PC-9 (cell line): ENCODE measurements at regions not wholly inside any gene's neighbourhood (a gene's known extent, or its start where the extent isn't known, plus 50 kb on each side); places are given as distances from the start of the nearest gene placed in this dataset.
"Not testable (repeated sequence)": the region's sequence is repeated elsewhere in the genome, so short reads cannot be mapped to it uniquely, and the experiment has no call there.

ENCODE experiments used
- BruUV-seq: library from RNA; stranded (reverse); fragments of 400-500 nt; replicated peaks from 2 replicates; lab custom pipeline; 2021; lab: Mats Ljungman, UMichigan
- CTCF ChIA-PET: fragments of 300-600 bp; sonication (Branson Sonifier 250); formaldehyde crosslinking; loops from one replicate; lab custom pipeline; 2022; ENCODE audit warnings: antibody characterized with exemption; lab: Charles Lee
- POLR2A ChIA-PET: fragments of 300-600 bp; sonication (Branson Sonifier 250); formaldehyde crosslinking; loops from one replicate; lab custom pipeline; 2022; ENCODE audit warnings: antibody characterized with exemption; ENCODE audit not compliant: unreplicated experiment; lab: Charles Lee
- DNase-seq, 2 experiments: peaks; one replicate each; pipeline versions ENCODE4 v3.0.0 to v3.0.0-alpha.2; 2015 to 2022; ENCODE audit warnings: mixed read lengths in 1 of 2
- H2AFZ ChIP-seq: fragments of 200-600 bp; sonication (generic); 2 replicates; pipeline ENCODE4 v1.8.1; 2017; ENCODE audit warnings: antibody characterized with exemption
- H3F3A ChIP-seq: fragments of 200-600 bp; sonication (generic); 2 replicates; pipeline ENCODE4 v1.8.1; 2017; ENCODE audit warnings: antibody characterized with exemption, mild to moderate bottlenecking, low read depth; ENCODE audit not compliant: insufficient read depth
- H3K27ac ChIP-seq: fragments of 200-600 bp; sonication (generic); 2 replicates; pipeline ENCODE4 v1.6.1; 2016; ENCODE audit warnings: mixed run types
- H3K27me3 ChIP-seq: fragments of 200-600 bp; sonication (generic); 2 replicates; pipeline ENCODE4 v1.6.1; 2016; ENCODE audit warnings: low read depth, mixed run types; ENCODE audit not compliant: insufficient read depth
- H3K36me3 ChIP-seq: fragments of 200-600 bp; sonication (generic); 2 replicates; pipeline ENCODE4 v1.6.1; 2016; ENCODE audit warnings: low read depth, mixed run types
- H3K4me1 ChIP-seq: fragments of 200-600 bp; sonication (generic); replicated peaks from 2 replicates; pipeline ENCODE4 v1.6.1; 2016; ENCODE audit warnings: mixed run types; ENCODE audit not compliant: insufficient read depth
- H3K4me2 ChIP-seq: fragments of 200-600 bp; sonication (generic); 2 replicates; pipeline ENCODE4 v1.6.1; 2017; ENCODE audit warnings: mixed run types
- H3K4me3 ChIP-seq: fragments of 200-600 bp; sonication (generic); 2 replicates; pipeline ENCODE4 v1.6.1; 2016; ENCODE audit warnings: mixed run types
- H3K79me2 ChIP-seq: fragments of 200-600 bp; sonication (generic); 2 replicates; pipeline ENCODE4 v1.6.1; 2017; ENCODE audit warnings: low read depth, mixed run types
- H3K9me2 ChIP-seq: fragments of 200-600 bp; sonication (generic); 2 replicates; pipeline ENCODE4 v1.8.1; 2017; ENCODE audit warnings: mild to moderate bottlenecking; ENCODE audit not compliant: insufficient read depth
- H3K9me3 ChIP-seq: fragments of 200-600 bp; sonication (generic); 2 replicates; pipeline ENCODE4 v1.8.1; 2016; ENCODE audit warnings: low read depth; ENCODE audit not compliant: insufficient read depth
- H4K20me1 ChIP-seq: fragments of 200-600 bp; sonication (generic); 2 replicates; pipeline ENCODE4 v1.8.1; 2017; ENCODE audit not compliant: insufficient read depth
- CTCF ChIP-seq: fragments of 200-600 bp; sonication (generic); conservative IDR thresholded peaks from 2 replicates; pipeline ENCODE4 v1.6.1; 2017; ENCODE audit warnings: mixed run types, antibody characterized with exemption, mild to moderate bottlenecking, moderate library complexity
- EZH2 ChIP-seq: fragments of 200-600 bp; sonication (generic); IDR thresholded peaks from 2 replicates; pipeline ENCODE4 v1.8.0; 2017; ENCODE audit warnings: antibody characterized with exemption, low read depth
- intact Hi-C: fragments of 100-400 bp; cut with micrococcal nuclease; formaldehyde crosslinking; loops from one replicate; pipeline ENCODE4 v1.10.0; 2022; ENCODE audit not compliant: unreplicated experiment

- Histone ChIP-seq H3K4me2 (no peak overlapping the region), H3K27ac (no peak overlapping the region), H3K27me3 (peaks cover 3% of the 10 kb centered on the region; the same call in 1 of the 2 replicates), H3K4me1 (no peaks in the 10 kb centered on the region), H3K9me3 (no peaks in the 10 kb centered on the region), H3F3A (no peaks in the 10 kb centered on the region), H3K79me2 (no peaks in the 10 kb centered on the region), H3K9me2 (no peaks in the 10 kb centered on the region), H4K20me1 (no peaks in the 10 kb centered on the region), H3K36me3 (no peaks in the 10 kb centered on the region), H2AFZ (no peak overlapping the region), H3K4me3 (no peak overlapping the region)
- intact Hi-C loops, result no loop called here
- ChIA-PET POLR2A (no interaction called here), CTCF (no interaction called here)
- DNase-seq, result no peak
- no TSS peak for BruUV-seq
- TF ChIP-seq EZH2, result no peak
- TF ChIP-seq CTCF, result no peak
Observed at GRCh38 chr1:242673652-242674051, 149.2 kb upstream of the PLD5 start.

GRCh38 chr1:242673165-242673564, 148.7 kb upstream of the PLD5 start:
- H3K9me2 ChIP-seq, H3K27ac ChIP-seq, H3F3A ChIP-seq, H2AFZ ChIP-seq, H3K79me2 ChIP-seq, H3K36me3 ChIP-seq, intact Hi-C loops, H3K4me1 ChIP-seq, H3K27me3 ChIP-seq, DNase-seq, POLR2A ChIA-PET, H3K9me3 ChIP-seq, H3K4me2 ChIP-seq, H4K20me1 ChIP-seq, CTCF ChIA-PET, H3K4me3 ChIP-seq, BruUV-seq: not testable (repeated sequence)

- ChIA-PET POLR2A (no interaction called here), CTCF (no interaction called here)
- H3F3A ChIP-seq, result no peaks in the 10 kb centered on the region
- no peak overlapping the region for H3K4me3 ChIP-seq
- intact Hi-C loops, result no loop called here
- no peaks in the 10 kb centered on the region for H3K27me3 ChIP-seq
- no peak for TF ChIP-seq CTCF
- TF ChIP-seq EZH2, result no peak
- H2AFZ ChIP-seq, result no peak overlapping the region
- BruUV-seq, result no TSS peak
- no peaks in the 10 kb centered on the region for H4K20me1 ChIP-seq
- no peaks in the 10 kb centered on the region for H3K9me2 ChIP-seq
- no peak overlapping the region for H3K27ac ChIP-seq
- H3K4me1 ChIP-seq, result no peaks in the 10 kb centered on the region
- no peaks in the 10 kb centered on the region for H3K36me3 ChIP-seq
- DNase-seq, result no peak
- H3K9me3 ChIP-seq, result no peaks in the 10 kb centered on the region
- no peaks in the 10 kb centered on the region for H3K79me2 ChIP-seq
- H3K4me2 ChIP-seq, result no peak overlapping the region
Observed at GRCh38 chr1:242670019-242670418, 145.5 kb upstream of the PLD5 start.

GRCh38 chr1:242662886-242663285, 138.4 kb upstream of the PLD5 start:
- Histone ChIP-seq H3K27ac (no peak overlapping the region), H3K27me3 (no peaks in the 10 kb centered on the region), H3K9me3 (no peaks in the 10 kb centered on the region), H3K79me2 (no peaks in the 10 kb centered on the region), H3K9me2 (no peaks in the 10 kb centered on the region), H4K20me1 (no peaks in the 10 kb centered on the region), H3F3A (no peaks in the 10 kb centered on the region), H3K4me3 (no peak overlapping the region), H3K4me1 (no peaks in the 10 kb centered on the region), H3K4me2 (no peak overlapping the region), H2AFZ (no peak overlapping the region), H3K36me3 (no peaks in the 10 kb centered on the region)
- TF ChIP-seq CTCF (no peak), EZH2 (no peak)
- no TSS peak for BruUV-seq
- intact Hi-C loops, result no loop called here
- ChIA-PET POLR2A (no interaction called here), CTCF (no interaction called here)
- no peak for DNase-seq

GRCh38 chr1:242653772-242654171, 129.3 kb upstream of the PLD5 start:
- H3K9me3 ChIP-seq, POLR2A ChIA-PET, H3K79me2 ChIP-seq, H4K20me1 ChIP-seq, H3K4me1 ChIP-seq, intact Hi-C loops, H3K4me2 ChIP-seq, H3K27ac ChIP-seq, H3K9me2 ChIP-seq, CTCF ChIA-PET, H3F3A ChIP-seq, H3K4me3 ChIP-seq, H3K27me3 ChIP-seq, H2AFZ ChIP-seq, H3K36me3 ChIP-seq, BruUV-seq, DNase-seq: not testable (repeated sequence)
